Esophagus squamous epithelium (tissue), 4 donors: ENCODE measurements at regions not wholly inside any gene's neighbourhood (a gene's known extent, or its start where the extent isn't known, plus 50 kb on each side); places are given as distances from the start of the nearest gene placed in this dataset.

Experiments
- POLR2A ChIP-seq, 4 donors: fragments of 450-650 bp; IDR thresholded peaks; one replicate each; pipeline ENCODE4 v1.6.1; 2017; ENCODE audit warnings: antibody characterized with exemption in 4 of 4, mild to moderate bottlenecking in 4 of 4, moderate library complexity in 3 of 4
- TF ChIP-seq, protein P1 (sequence below), 6 experiments: fragments of 450-650 bp in 4 of 6; fragments of 200-600 bp in 2 of 6; sonication (generic) in 2 of 6; IDR thresholded peaks; one replicate each; pipeline ENCODE4 v1.5.1; 2016 to 2019; ENCODE audit warnings: antibody characterized with exemption in 6 of 6, mild to moderate bottlenecking in 4 of 6, moderate library complexity in 4 of 6

DNA sequence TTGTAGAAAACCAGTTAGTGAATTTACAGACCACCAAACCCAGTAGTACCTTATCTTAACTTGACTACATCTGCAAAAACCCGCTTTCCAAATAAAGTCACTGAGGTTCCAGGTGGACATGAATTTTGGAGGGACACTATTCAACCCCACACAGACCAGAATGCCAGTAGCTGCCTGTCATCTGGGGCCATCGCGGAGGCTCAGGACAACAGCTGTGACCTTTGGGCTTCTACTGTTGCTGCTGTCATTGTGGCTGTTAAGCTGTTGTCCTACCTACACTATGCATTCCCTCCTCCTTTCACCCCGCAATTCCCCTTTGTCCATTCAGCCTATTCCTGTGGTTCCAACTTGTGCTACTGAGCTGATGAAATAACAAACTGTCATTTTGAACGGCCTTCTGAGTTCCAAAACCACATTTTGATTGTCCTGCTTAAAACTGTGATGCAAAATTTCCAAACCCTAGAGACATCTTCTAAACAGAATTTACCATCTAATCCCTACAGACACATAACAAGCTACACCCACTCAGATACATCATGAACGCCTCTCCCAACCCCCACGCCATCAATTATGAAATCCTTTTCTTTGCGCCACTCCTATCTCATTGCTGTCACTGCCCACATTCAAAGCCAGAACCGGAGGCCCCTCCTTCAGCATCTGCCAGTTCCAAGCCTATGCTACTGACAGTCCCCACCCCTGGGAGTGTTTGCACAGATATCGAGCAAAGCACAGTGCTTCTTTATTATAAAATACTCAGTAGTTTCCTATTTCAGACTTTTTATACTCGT is 125.0 kb downstream of the C6orf118 start:
- TF ChIP-seq, protein P1, sequence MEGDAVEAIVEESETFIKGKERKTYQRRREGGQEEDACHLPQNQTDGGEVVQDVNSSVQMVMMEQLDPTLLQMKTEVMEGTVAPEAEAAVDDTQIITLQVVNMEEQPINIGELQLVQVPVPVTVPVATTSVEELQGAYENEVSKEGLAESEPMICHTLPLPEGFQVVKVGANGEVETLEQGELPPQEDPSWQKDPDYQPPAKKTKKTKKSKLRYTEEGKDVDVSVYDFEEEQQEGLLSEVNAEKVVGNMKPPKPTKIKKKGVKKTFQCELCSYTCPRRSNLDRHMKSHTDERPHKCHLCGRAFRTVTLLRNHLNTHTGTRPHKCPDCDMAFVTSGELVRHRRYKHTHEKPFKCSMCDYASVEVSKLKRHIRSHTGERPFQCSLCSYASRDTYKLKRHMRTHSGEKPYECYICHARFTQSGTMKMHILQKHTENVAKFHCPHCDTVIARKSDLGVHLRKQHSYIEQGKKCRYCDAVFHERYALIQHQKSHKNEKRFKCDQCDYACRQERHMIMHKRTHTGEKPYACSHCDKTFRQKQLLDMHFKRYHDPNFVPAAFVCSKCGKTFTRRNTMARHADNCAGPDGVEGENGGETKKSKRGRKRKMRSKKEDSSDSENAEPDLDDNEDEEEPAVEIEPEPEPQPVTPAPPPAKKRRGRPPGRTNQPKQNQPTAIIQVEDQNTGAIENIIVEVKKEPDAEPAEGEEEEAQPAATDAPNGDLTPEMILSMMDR (IDR thresholded peaks at IDR 0.05): no peak
- TF ChIP-seq POLR2A (IDR thresholded peaks at IDR 0.05): no peak
